Renal cortex interstitium (tissue), 11 donors: ENCODE measurements at regions not wholly inside any gene's neighbourhood (a gene's known extent, or its start where the extent isn't known, plus 50 kb on each side); places are given as distances from the start of the nearest gene placed in this dataset.
"Not testable (repeated sequence)": the region's sequence is repeated elsewhere in the genome, so short reads cannot be mapped to it uniquely, and the experiment has no call there.

Experiments used
- DNase-seq, 11 donors: peaks; one replicate each; pipeline ENCODE4 v3.0.0-alpha.2; 2013; ENCODE audit warnings: low read depth in 9 of 11, low spot score in 4 of 11; ENCODE audit errors: extremely low read depth in 1 of 11

DNA sequence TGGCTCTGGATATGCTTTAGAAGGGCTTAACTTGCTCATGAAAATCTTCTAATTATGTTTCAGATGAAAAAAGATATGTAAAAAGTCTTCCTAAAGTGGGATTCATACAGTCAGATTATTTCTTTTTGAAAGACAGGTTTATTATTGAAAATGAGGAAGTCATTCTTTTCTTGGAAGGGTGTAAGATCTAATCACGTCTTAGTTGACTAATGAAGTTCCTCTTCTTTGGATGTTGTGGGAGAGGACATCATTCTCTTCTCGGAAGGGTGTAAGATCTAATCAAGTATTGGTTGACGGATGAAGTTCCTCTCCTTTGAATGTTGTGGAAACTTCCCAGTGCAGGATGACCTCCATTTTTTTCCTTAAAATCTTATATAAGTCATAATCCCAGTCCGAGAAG, 74.9 kb downstream of the ALG10 start:
- no peak for DNase-seq

DNA sequence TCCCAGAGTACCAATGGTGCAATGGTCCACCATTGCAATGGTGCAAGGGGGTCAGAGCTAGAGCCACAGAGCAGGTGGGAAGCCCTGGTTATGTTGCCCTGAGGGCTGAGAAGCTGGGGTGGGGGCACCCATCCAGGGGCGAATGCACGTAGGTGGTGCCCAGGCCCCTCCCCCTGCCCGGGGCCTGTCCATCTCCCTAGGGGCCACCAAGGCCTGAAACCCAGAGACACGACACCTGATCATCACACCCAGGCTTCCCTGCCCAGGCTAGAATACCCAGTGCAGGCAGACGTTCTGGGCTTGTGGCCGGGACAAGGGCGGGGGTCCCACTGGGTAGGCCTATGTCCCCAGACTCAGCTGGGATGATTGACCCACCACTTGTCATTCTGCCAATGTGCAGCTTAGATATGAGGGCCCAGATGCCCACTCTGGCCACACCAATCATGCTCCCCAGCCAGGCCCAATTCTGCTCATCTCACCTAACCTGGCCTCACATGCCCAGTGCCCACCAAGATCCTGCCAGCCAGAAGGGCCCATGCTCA, 83.2 kb downstream of the ALG10 start:
- no peak for DNase-seq

DNA sequence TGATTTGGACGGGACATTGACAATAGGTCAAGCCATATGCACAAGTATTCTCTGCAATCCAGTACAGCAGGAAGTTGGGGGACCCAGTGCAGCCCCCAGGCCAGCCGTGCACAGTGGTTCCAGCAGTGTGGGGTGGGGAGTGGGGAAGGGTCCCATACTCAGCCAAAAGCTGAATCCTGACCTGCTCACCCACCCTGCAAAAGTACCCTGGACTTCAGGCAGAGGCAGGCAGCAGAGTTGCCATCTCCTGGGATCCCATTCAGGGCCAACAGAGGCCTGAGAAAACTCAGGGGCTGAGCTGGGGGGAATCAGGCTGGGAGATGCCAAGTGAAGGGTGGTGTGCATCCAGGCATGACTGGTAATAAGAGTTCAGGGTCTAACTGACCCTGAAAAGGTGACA, 83.9 kb downstream of the ALG10 start:
- no peak for DNase-seq

DNA sequence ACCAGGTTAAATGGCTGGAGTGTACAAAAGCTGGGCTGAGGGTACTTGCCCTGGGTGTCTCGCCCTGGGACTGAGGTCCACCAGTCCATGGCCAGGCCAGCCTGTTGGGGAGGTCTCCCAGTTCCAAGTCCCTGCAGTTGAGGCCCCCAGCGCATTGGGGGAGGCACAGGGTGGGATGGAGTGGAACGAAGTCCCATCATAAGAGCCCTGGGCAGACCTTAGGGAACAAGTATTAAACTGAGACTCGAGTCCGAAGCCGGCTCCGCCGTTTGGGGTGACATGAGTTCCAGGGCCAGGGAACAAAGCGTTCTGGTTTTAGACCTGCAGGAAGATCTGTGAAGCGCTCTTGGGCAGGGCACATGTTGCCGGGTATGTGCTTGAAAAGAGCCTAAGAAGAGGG, 84.7 kb downstream of the ALG10 start:
- no peak for DNase-seq

DNA sequence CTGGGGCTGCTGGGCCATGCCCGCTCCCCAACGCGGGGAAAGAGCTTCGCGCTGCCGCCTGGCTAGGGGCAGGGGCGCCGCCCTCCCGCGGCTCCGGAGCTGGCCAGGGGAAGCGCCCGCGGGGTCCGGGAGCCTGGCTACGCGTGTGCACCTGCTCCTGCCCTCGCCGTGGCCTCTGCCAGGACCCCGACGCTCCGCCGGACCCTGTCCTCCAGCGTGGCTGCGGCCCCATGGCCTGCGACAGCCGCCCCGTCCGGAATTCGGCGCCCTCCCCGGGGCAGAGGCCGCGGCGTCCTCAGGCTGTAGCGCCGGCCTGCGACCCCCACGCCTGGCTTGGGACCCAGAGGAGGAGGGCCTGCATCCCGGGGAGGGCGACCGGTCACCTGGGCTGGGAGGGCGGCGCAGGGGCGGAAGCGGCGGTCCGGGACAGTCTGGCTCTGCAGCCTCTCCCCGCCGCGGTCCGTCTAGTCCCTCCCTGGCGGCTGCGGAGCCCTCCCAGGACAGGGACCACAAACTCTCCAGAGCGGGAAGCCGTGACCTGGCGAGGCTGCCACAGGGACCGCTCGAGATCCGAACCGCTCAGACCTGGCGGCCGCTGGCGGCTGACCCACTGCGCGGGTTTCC, 85.6 kb downstream of the ALG10 start:
- no peak for DNase-seq

DNA sequence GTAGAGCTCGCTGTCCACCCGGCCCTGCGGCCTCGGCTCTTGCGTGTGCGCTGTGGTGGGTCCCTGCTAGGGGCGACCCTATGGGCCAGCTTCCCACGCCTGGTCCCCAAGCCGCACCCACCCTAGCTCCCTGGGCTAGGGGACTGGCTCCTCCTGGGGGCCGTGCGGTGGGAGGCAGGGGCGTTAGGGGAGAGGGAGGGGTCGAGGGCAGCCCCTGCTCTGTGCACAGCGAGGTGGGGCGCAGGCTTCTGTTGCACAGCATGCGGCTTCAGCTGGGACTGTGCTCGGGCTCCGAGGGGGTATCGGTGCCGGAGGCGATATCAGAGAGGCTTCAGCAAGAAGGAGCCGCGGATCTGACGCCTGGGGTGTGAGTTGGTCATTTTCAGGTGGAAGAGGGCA, 86.1 kb downstream of the ALG10 start:
- no peak for DNase-seq

DNA sequence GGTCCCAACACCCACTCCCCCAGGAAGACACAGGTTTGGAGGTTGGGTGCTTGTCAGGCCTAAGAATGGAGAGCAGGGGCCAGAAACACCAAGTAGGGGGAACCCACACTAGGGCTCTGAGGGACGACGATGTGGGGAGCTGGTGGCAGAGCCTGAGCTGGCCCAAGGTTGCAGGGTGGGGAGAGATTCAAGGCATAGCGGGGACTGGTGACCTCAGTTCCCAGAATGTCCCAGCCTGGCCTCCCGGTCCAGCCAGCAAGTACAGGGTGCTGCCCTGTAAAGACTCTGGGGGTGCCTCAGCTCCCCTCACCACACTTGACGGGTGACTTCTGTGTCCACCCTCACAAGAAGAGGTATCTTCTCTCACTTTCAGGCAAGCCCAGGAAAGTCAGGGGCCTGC, 86.7 kb downstream of the ALG10 start:
- DNase-seq = no peak

DNA sequence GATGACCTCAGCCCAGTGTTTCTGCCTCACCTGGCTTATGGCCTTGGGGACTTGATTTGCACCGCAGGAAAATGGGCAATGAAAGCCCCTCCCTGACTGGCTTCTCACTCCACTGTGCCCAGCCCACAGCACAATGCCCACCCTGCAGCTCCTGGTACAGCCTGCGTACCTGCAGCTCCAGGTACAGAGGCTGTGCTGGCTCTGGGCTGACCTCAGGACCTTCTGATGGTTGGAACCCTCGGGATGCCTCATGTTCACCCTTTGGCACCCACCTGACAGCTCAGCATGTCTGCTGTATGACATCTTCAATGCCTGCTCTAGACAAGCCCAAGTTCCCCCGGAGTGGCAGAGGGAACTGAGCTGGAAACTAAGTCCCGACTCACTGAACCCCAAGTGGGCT, 87.1 kb downstream of the ALG10 start:
- DNase-seq = no peak

DNA sequence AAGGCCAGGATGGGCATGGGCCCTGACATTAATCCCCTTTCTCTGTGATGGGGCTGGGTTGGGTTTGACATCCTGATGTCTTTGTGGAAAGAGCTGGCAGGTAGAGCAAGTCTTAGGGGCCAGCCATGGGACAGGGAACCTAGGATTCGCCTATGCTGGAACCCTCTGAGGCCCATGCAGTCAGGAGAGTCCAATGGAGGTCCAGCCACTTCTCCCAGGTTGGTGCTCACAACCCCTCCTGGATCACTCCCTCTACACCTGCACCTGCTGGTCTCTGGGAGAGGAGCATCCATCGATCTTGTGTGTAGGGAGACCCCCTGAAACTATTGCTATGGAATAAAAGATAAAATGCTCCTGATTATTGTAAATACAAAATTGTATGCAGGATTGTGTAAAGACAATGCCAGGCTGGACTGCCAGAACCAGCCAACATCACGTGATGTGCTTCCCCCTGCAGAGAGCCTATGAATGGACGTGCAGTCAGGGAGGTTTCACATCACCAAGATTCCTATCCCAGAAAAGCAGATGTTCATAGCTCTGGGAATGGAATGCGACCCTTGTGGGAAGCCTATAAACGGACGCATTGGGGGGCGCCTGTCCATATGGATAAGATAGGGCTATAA, 87.7 kb downstream of the ALG10 start:
- not testable (repeated sequence) for DNase-seq

DNA sequence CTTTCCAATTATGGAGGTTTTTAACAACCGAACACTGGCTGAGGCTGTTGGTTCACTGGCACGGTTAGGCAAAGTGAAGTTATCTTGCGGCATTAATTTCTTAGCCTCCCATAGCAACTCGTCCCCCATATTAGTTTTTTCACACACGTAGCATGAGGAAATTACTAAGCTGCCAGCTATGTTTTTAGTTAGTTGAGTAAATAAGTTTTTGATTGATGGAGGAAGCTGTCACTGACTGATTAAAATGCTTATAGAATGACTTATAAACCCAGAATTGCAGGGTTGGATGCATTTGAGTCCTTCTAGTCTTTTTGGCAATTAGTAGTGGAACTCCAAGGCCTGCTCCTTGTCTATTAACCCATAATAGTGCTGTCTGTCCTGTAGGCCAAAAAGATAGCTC, 97.1 kb downstream of the ALG10 start:
- no peak for DNase-seq

DNA sequence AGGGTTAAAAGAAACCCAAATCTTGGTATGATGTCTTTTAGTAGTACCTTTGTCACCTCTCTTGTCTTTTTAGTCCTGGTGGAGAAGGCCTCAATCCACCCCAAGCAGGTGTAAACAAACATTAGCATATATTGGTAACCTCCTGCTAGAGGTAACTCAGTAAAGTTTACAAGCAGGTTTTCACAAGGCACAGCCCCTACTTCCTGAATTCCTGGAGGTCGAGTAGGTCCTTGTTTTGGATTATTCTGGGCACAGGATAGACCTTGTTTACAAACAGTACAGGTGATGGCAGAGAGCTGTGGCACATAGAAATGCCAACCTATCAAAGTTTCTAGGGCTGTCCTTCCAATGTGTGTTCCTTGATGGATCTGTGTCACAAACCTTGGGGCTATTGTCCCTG, 99.1 kb downstream of the ALG10 start:
- no peak for DNase-seq

DNA sequence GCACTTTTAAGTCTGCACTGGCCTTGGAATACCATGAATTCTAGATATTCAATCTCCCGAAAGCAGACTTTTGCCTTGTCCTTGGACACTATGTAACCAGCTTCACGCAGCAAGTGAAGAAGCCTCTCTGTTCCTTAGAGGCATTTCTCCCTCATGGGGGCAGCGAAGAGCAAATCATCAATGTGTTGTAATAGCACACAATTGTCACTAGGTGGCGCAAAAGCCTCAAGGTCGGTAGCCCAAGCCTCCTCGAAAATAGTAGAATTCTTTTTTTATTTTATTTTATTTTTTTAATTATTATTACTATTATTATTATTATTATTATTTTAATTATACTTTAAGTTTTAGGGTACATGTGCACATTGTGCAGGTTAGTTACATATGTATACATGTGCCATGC, 100.8 kb downstream of the ALG10 start:
- DNase-seq = not testable (repeated sequence)

DNA sequence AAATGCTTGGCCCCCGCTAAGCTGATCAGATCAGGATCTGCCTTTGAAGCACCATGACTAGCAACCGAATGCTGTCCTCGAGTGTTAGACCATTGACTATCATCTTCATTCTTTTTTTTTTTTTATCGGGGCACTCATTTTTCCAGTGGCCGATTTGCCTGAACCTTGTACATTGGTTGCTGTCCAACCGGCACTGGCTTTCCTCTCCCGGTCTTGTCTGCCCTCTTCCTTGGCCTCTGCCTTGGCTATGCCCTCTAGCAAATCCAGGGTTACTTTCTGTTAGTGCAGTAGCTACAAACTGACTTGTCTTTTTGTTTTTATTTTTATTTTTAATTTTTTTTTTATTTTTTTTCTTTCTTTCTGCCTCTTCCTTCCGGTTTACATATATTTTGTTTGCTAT, 102.3 kb downstream of the ALG10 start:
- no peak for DNase-seq

DNA sequence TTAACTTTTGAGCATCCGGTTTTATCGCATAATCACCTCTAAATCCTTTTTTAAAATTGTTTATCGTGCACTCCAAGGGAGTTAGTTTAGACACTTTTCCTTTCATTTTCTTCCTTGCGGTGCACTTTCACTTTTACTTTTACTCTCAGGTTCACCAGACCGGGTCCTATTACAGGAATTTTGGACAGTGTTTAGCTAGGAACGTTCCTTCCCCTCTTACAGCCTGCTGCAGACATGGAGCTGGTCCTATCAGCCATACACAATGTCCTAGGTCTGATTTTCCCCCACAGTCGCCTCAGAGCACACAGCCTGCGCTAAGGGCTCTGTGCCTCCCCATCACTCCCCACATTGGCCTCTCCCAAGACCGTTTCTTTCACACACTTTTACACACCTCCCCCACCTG, 103.9 kb downstream of the ALG10 start:
- DNase-seq = no peak

DNA sequence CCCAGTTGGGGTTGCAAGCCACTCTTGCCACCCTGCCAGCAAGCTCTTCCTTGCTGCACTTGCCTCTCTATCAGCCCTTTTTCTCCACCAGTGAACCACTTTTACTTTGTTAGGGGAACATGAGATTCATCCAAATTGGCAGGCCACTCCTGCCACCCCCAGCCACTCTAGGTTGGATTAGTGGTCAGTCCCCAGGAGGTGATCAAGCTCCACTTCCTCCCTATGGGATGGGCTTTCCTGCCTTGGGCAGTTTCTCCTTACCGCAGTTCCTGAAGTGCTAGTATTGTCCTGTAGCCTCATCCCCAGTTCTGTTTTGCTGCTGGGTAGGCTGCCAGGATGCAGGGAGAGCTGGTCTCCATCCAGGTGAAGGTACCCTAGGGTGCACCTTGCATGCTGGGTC, 104.5 kb downstream of the ALG10 start:
- no peak for DNase-seq

DNA sequence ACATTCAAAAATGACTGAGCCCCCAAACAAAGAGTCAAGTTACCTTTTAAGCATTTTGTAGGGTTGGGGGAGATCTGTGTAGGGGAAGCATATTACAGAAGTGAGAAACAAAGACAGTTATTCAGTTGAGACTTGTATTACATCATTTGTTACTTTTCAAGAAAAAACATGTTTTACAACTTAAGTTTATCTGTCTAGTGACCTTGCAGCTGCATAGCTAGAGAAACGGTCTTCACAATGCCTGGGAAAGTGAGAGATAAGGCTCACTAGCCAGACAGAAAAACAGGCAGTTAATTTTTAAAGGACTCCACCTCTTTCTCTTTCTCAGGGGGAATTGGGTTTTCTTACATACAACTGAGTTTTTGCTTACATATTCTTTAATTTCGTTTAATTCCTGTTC, 105.1 kb downstream of the ALG10 start:
- DNase-seq = not testable (repeated sequence)

DNA sequence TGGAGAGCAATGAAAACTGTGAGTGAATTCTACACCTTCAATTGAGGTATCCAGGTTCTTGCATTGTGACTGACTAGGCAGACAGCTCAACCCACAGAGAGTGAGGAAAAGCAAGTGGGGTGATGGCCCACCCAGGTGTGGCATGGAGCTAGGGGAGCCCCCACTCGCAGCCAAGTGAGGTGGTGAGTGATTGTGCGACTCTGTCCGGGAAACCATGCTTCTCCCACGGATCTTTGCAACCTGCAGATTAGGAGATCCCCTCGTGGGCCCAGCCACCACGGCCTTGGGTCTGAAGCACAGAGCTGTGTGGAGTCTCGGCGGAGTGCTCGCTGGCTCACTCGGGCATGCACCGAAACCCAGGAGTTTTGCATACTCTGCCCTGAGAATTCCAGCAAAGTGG, 120.1 kb downstream of the ALG10 start:
- DNase-seq = no peak

DNA sequence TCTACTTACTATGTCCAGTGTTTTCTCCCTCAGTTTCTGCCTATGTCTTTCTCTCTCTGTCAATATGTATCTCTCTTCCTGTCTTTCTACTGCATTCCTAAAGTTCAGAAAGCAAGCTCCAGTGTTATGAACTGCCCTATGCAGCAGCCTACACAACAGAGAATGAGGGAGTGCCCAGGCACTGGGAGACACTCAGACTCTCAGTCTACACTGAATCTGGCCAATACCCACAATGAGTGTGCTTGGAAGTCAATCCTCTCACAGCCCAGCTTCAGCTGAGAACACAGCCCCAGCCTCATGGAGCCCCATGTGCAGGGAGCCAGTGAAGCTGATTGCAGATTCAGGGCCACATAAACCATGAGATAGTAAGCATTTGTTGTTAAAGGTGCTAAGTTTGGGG, 128.7 kb downstream of the ALG10 start:
- no peak for DNase-seq

DNA sequence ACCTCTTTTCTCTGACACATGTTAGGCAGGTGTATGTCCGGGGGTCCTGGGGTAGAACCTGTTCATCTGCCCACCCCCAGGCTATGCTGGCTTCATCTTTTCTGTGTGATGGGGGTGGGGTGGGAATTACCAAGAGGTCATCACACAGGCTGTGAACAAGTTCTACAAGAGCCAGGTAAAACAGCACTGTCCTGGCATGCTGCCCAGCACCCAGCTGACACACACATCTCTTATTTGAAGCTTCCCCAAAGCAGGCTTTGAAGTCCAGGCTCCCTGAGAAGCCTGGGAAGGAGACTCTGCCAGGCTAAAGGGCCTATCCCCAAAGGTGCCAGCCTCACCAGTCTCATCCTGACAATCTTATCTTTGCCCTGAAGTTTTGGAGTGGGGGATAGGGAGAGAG, 141.1 kb downstream of the ALG10 start:
- DNase-seq = no peak

DNA sequence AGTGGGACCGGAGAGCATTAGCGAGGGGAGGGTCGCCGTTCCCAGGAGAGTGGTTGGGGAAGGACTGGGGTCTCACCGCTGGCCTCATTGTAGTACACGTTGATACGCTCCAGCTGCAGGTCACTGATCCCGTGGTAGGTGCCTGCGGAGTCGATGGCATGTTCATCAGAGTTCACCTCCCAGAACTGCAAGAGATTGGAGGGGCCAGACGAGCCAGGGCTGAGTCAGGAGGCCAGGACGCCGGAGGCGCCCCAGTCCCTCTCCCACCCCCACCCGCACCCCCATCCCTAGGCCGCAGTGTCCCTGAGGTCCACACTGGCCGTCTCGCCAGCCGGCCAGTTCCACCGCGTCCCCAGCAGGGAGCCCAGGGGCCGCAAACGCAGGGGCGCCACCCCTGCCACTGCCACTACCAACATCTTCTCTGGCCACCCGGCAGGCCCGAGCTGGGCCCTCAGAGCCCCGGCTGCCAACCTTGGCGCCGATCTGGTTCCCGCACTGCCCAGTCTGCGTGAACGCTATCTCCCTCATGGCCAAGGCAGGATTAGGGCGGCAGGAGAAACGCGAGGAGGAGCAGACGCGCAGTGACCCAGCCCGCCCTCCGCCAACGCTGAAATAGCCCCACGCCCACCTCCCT, 144.2 kb downstream of the ALG10 start:
- DNase-seq = no peak

DNA sequence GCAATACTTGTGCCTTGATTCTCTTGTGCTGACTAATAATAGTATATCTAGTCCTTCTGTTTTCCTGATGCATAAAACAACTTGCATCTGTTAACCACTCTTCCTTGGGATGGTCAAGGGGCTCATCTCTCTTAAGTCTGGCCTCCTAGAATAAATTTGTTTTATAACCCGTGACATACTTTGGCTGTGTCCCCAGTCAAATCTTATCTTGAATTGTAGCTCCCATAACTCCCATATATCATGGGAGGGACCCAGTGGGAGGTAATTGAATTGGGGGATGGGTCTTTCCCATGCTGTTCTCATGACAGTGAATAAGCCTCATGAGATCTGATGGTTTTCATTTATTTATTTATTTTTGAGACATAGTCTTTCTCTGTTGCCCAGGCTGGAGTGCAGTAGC, 146.2 kb downstream of the ALG10 start:
- DNase-seq = not testable (repeated sequence)
